ENCODE measurements at regions not wholly inside any gene's neighbourhood (a gene's known extent, or its start where the extent isn't known, plus 50 kb on each side); places are given as distances from the start of the nearest gene placed in this dataset.
"Not testable (repeated sequence)": the region's sequence is repeated elsewhere in the genome, so short reads cannot be mapped to it uniquely, and the experiment has no call there.

DNA sequence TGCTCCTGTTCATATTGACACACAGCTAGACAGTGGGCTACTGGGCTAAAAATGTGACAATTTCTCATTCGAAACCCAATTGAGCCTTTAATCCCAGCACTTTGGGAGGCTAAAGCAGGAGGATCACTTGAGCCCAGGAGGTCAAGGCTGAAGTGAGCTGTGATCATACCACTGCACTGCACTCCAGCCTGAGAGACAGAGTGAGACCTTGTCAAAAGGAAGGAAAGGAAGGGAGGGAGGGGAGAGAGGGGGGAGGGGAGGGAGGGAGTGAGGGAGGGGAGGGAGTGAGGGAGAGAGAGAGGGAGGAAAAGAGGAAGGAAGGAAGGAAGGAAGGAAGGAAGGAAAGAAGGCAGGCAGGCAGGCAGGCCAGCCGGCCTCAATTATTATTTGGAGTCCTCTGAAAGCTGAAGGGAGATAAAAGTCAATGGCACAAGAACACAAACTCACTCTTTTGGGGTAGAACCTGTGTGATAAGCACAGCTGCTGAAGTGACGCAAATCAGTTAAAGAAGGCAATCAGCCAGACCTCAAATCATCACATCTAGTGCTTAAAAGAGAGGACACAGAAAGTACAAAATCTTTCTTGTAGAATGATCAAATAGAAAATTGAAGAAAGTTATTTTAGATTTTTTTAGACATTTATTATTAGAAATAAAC lies 98.1 kb downstream of the CCDC71L start:
- FAIRE-seq: no peak

DNA sequence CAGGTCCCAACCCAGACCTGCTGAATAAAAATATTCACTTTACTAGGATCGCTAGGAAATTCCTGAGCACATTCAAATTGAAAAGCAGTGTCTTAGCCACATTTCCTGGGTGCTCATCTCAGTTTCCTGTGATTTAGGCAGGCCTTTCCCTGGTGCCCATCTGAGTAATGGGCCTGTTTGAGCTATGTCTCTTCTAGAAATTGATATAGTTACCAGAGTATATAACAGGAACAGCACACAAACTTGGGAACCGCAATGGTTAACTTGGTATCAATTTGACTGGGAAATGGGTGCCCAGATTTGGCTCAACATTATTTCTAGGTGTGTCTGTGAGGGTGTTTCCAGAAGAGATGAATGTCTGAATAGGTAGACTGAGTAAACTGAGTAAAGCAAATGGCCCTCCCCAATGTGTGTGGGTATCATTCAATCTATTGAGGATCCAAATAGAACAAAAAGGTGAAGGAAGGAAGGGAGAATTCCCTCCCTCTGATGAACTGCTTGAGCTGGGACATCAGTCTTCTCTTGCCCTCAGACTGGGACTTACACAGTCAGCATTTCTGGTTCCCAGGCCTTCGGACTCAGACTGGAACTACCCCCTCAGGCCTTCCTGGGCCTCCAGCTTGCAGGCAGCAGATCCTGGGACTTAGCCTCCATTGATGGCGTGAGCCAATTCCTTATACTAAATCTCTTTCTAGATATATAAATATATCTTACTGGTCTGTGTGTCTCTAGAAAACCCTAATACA lies 99.1 kb downstream of the CCDC71L start:
- no peak for FAIRE-seq

DNA sequence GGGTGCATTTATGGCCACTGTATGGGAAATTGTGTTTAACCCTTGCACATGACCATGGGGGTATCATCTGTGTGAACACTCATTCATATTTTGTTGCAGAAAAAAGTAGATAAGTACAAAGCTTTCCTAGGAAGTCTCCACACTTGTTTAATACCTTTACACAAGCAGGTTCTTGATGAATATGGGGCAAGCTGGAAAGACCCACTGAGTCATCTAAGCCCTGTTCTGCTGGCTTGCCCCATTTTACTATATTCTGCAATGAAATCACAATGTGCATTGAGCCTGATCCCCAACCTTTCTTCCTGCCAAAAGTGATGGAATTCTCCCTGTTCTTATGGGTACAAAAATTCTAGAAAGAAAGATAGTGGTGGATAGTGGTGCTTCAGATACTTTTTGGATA lies 99.8 kb downstream of the CCDC71L start:
- no peak for FAIRE-seq

- FAIRE-seq: no peak
Measured at GRCh38 chr7:106560482-106560881, 100.5 kb downstream of the CCDC71L start.

GRCh38 chr7:106556244-106556643 lies 104.7 kb downstream of the CCDC71L start:
- not testable (repeated sequence) for FAIRE-seq

DNA sequence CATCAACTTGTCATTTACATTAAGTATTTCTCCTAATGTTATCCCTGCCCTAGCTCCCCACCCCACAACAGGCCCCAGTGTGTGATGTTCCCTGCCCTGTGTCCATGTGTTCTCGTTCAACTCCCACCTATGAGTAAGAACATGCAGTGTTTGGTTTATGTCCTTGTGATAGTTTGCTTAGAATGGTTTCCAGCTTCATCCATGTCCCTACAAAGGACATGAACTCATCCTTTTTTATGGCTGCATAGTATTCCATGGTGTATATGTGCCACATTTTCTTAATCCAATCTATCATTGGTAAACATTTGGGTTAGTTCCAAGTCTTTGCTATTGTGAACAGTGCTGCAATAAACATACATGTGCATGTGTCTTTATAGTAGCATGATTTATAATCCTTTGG lies 106.3 kb downstream of the CCDC71L start:
- FAIRE-seq: not testable (repeated sequence)

GRCh38 chr7:106553446-106553836 lies 107.5 kb downstream of the CCDC71L start:
- no peak for FAIRE-seq

DNA sequence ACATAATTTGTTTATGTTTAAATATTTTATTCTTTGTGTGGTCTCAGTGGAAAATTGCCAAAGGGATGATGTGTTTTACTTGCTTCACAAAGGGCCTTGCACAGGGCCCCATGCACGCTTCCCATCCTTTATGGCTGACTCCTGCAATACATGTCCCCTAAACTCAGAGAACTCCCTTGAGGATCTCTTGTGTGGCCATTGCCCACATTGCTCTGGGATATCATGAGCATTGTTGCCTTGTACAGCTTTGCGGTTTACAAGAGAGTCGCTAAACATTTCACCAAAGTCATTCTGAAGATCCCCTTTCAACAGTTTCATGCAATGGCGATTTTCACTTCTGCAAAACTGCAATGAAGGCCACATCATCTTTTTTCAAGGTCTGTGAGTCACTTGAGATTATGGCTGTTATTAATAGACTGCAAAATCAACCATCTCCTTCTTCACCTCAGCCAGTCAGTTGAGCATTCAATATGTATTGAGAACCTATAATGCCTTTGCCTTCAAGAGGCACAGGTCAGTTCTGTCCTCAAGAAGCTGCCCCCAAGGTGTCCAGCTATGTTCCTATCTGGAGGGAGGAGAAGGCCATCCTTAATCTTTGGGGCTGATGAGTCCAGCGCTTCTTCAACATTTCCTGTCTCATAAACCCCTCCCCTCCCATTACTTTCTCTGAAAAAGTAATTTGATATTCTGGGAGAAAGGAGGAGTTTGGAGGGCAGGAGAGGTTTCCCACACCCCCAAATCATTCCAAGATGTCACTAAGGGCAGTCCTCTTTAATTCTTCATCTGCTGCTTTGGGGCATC lies 108.1 kb downstream of the CCDC71L start:
- FAIRE-seq: no peak

DNA sequence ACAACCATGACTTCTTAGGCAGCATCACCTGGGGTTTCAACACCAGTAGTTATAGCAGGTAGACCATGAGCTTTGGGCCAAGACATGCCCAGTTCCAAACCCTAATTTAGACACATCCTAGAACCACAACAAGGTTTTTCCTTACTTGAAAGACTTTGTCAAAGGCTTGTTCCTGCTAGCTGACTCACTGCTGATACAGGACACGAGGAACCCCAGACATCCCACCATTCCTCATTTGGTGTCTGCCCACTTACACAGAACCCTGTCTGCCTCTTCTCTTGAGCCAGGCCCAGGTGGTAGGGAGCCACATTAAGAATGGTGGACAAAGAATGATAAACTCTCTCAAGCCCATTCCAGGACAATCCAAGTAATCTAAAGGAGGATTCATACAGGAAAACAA lies 109.0 kb downstream of the CCDC71L start:
- no peak for FAIRE-seq

DNA sequence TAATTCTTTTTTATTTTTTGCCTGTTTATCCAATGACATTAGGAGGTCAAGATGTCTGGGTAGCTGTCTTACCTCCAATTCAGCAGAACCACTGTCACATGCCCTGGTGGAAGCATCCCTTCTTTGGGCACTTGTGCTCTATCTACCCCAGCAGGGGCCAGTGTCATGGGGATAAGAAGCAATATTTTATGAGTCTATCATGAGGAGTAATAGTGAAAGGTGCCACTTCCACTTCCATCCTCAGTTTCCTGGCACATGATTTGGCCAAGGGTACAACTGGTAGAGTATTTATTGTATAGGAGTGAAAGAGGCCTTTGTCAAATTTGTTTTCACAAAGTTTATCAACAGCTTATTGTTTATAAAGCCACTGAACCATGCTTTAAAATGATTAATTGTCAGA lies 112.5 kb downstream of the CCDC71L start:
- FAIRE-seq: no peak

DNA sequence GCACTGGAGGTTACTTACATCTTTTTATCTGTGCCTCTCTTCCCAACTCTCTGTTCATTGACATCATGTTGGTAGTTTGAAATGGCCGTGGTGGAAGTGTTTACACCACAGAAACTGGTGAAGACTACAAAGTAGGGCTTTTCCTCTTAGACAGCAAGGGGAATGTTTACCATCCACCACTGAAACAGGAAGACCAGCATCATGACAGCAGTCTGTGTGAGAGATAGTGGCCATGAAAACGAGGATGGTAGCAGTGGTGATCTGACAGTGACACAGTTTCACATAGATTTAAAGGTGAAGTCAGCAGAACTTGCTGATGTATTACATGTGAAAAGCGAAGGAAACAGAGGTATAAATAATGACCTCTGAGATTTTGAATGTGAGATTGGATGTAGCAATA lies 115.7 kb downstream of the CCDC71L start:
- no peak for FAIRE-seq

GRCh38 chr7:106543221-106543757 lies 117.7 kb downstream of the CCDC71L start:
- no peak for FAIRE-seq

DNA sequence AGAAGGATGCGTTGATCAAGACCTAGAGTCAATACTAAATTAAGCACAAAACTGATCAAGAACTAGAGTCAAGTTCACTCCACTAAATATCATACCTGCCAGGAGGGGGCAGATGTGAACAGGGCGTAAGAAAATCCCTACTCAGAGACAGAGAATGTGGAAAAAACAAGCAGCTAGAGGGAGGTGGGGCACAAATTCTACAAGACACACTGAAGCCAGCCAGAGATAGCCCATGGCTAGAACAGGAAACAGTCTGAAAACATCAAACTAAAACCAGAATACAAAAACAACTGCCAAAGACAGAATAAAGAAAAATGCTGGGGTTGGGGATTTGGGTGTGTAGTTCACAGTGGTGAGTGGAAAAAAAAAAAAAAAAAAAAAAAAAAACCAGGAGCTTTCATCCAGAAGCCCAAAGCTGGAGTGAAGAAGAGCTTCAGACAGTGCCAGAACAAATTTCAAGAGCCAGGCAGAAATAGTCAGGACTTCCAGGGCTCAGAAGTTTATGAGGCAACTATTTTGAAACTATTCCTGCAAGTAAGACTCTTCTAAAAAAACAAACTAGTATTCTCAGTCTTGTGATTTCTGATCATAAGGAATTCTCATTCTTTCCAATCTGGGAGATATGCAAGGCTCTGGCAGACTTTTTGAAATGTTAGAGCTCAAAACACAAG lies 118.3 kb downstream of the CCDC71L start:
- FAIRE-seq: no peak

DNA sequence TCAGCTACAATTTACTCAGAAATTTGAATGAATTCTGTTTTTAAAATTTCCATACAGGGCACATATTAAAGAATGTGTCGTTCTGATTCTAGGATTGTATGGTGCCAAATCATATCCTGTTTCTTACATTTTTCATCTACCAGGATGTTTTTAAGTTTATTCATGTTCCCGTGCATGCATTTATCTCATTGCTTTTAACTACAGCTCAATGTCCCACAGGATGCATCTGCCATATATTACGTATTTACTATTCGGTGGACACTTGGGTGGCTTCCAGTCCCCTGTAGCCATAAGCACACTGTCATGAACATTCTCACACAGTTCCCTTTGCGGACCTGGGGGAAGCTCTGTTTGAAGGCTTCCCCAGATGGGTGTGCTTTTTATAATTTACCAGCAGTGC lies 122.3 kb downstream of the CCDC71L start:
- FAIRE-seq: no peak

DNA sequence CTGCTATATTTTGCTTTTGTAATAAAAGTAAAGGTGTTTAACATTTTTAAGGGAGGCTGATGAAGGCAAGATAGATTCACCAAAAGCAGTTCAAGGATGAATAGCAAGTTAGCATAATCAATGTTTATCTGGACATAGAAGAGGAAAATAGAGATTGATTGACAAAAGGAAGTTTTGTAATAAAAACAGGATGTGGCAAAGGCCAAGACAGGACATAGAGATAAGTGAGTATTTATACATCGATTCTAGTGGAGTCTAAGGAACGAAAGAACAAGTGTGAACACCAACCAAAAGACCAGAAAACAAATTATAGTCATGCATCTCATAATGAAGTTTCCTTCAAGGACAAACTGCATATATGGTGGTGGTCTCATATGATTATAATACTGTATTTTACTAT lies 123.8 kb downstream of the CCDC71L start:
- no peak for FAIRE-seq

DNA sequence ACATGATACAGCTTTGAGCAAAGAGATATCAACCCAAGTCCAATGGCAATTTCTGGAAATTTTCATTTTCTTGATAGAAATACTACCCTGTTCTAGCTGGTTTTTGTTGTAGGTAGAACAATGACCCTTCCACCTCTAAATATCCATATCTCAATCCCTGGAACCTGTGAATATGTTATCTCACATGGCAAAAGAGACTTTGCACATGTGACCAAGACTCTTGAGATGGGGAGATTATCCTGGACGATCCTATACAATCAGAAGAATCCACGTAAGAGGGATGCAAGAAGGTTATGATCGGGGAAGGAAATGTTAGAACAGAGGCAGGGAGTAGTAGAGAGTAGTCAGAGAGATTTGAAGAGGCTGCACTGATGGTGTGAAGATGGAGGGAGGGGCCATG lies 124.9 kb downstream of the CCDC71L start:
- FAIRE-seq: no peak

DNA sequence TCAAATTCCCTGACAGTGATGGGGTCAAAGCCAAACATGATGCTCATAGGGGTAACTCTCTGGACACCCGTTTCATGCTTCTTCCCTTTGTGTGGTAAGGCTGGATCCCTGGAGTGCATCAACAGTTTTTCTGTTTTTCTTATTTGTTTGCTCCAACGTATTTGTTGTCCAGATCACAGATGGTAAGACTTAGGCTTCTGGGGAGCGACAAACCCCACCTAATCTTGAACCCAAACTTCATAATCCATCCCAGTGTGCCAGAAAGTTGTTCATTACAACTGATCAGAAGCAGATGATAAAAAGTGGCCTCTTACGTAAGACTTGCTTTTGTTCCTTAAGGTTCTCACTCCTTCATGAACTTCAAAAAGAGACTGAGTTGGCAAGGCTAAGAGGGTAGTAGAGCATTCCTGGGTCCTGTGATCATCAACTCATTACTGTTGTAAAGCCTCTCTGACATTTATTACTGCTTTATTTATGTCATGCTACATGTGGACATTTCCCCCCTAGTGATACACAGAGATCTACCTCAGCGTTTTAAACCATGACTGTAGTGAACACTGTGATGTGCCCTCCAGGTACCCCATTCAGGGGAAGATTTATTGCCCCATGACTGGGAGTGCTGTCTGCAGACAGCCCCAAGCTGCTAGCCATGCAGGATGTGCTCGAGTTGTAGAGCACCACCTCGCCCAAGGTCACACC lies 125.6 kb downstream of the CCDC71L start:
- no peak for FAIRE-seq

- FAIRE-seq: no peak
Measured at GRCh38 chr7:106534271-106534846, 126.6 kb downstream of the CCDC71L start.

DNA sequence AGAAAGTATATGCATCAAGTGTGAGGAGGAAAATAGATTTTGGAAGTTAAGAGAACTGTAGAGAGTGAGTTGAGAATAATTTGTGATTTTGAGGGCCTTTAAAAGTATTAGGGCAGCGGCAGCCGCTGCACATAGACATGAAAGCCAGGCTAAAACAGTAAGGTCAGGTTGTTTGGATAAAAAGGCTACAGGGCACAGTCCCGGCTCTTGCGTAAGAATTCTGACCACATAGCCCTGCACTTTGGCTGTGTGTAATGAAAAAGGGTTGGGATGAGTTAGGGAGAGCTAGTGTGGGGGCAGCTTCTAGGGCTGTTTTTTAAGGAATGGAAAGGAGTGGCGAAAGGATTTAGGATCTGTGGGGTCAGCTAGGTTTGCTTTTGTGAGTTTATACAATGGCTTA lies 130.8 kb downstream of the CCDC71L start:
- not testable (repeated sequence) for FAIRE-seq

DNA sequence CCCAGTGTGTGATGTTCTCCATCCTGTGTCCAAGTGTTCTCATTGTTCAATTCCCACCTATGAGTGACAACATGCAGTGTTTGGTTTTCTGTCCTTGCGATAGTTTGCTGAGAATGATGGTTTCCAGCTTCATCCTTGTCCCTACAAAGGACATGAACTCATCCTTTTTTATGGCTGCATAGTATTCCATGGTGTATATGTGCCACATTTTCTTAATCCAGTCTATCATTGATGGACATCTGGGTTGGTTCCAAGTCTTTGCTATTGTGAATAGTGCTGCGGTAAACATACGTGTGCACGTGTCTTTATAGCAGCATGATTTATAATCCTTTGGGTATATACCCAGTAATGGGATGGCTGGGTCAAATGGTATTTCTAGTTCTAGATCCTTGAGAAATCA lies 134.3 kb downstream of the CCDC71L start:
- FAIRE-seq: not testable (repeated sequence)

DNA sequence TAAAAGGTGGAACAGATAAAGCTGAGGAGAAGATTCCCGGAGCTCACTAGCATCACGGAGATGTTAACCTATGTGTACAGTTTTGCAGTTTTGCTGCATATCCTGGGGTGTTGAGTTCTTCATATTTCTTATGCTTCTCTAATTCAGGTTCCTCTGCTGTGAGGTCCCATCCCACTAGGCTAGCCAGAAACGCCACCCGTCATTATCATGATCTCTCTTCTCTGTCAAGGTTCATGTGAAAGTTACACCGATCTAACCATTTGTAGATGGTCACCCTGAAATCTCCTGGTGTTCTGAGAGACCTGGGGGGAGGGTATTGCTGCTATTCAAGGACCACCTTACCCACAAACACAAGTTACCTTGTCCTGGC lies 136.3 kb downstream of the CCDC71L start:
- FAIRE-seq: no peak

DNA sequence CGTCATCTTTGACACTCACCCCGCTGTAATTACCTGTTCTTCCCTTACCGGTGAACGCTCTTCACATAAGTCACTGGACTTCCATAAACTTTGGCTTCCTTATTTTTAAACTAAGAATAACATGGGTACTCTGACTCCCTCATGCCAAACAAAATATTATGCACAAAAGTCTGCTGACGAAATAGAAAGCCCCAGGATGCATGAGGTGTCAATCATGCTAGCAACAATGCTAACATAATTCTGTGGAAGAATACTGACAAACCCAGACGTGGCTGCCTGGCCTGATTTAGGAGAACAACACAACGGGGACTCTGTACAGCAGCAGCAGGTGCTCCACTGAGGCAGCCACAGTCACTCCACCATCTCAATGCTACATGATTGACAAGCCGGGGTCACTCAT lies 137.5 kb downstream of the CCDC71L start:
- FAIRE-seq: no peak

Measured in islet of Langerhans (tissue), 1 donor.